ENCODE measurements at regions not wholly inside any gene's neighbourhood (a gene's known extent, or its start where the extent isn't known, plus 50 kb on each side); places are given as distances from the start of the nearest gene placed in this dataset.

GRCh38 chr2:15997728-15998280 is 57.5 kb downstream of the MYCN start:
- DNase-seq: no peak

GRCh38 chr2:15996536-15997423 is 56.4 kb downstream of the MYCN start:
- DNase-seq: no peak

All from right kidney (tissue), 1 donor.